T-helper 2 cell treated with Interferon-gamma antibody and Interleukin-4, amounts not matched to agents 100 ng/mL and 5 ng/mL, for 36 hours (primary cell): ENCODE measurements at regions not wholly inside any gene's neighbourhood (a gene's known extent, or its start where the extent isn't known, plus 50 kb on each side); places are given as distances from the start of the nearest gene placed in this dataset.

Experiments used
- intact Hi-C: fragments of 100-400 bp; cut with micrococcal nuclease; formaldehyde crosslinking; loops from one replicate; pipeline ENCODE4 v1.15.1; 2023

GRCh38 chr5:40078898-40079575 is 600.7 kb upstream of the PTGER4 start:
- intact Hi-C loops: no loop called here

GRCh38 chr5:40074826-40075225 is 604.9 kb upstream of the PTGER4 start:
- intact Hi-C loops: no loop called here

- intact Hi-C loops: no loop called here
Observed at GRCh38 chr5:40073927-40074326, 605.8 kb upstream of the PTGER4 start.

- intact Hi-C loops: no loop called here
Observed at GRCh38 chr5:40071870-40072269, 607.8 kb upstream of the PTGER4 start.

GRCh38 chr5:40066616-40067015 is 613.1 kb upstream of the PTGER4 start:
- intact Hi-C loops: no loop called here

GRCh38 chr5:40052808-40053207 is 626.9 kb upstream of the PTGER4 start:
- intact Hi-C loops: no loop called here

GRCh38 chr5:40046792-40047191 is 622.0 kb upstream of the DAB2 start:
- intact Hi-C loops: no loop called here

- intact Hi-C loops: no loop called here
Observed at GRCh38 chr5:40045429-40045828, 620.6 kb upstream of the DAB2 start.

- intact Hi-C loops: no loop called here
Observed at GRCh38 chr5:40043916-40044315, 619.1 kb upstream of the DAB2 start.

GRCh38 chr5:40041452-40041851 is 616.7 kb upstream of the DAB2 start:
- intact Hi-C loops: no loop called here

- intact Hi-C loops: no loop called here
Observed at GRCh38 chr5:40037713-40038112, 612.9 kb upstream of the DAB2 start.

GRCh38 chr5:40034441-40034840 is 609.7 kb upstream of the DAB2 start:
- intact Hi-C loops: no loop called here

- intact Hi-C loops: no loop called here
Observed at GRCh38 chr5:40033411-40033810, 608.6 kb upstream of the DAB2 start.

- intact Hi-C loops: no loop called here
Observed at GRCh38 chr5:40033009-40033408, 608.2 kb upstream of the DAB2 start.

GRCh38 chr5:40030661-40031060 is 605.9 kb upstream of the DAB2 start:
- intact Hi-C loops: no loop called here

GRCh38 chr5:40029711-40030495 is 605.1 kb upstream of the DAB2 start:
- intact Hi-C loops: no loop called here

GRCh38 chr5:40027400-40027799 is 602.6 kb upstream of the DAB2 start:
- intact Hi-C loops: no loop called here

GRCh38 chr5:40025586-40025985 is 600.8 kb upstream of the DAB2 start:
- intact Hi-C loops: no loop called here

GRCh38 chr5:40022057-40022456 is 597.3 kb upstream of the DAB2 start:
- intact Hi-C loops: no loop called here

- intact Hi-C loops: loop anchor here (2.0 kb wide), 1 partner anchor 668 kb away; no protein-coding TSS in a partner anchor
Observed at GRCh38 chr5:40021007-40021406, 596.2 kb upstream of the DAB2 start.

- intact Hi-C loops: no loop called here
Observed at GRCh38 chr5:40017918-40018317, 593.1 kb upstream of the DAB2 start.

- intact Hi-C loops: no loop called here
Observed at GRCh38 chr5:40017135-40017534, 592.4 kb upstream of the DAB2 start.

GRCh38 chr5:40010436-40010835 is 585.7 kb upstream of the DAB2 start:
- intact Hi-C loops: no loop called here
